GM23338 (cell line): ENCODE measurements at regions not wholly inside any gene's neighbourhood (a gene's known extent, or its start where the extent isn't known, plus 50 kb on each side); places are given as distances from the start of the nearest gene placed in this dataset.

Experiments
- CREB1 ChIP-seq: fragments of 250-450 bp; sonication (Bioruptor Pico); IDR thresholded peaks from 2 replicates; pipeline ENCODE4 v1.5.0; 2020; ENCODE audit warnings: low read depth, mild to moderate bottlenecking, moderate library complexity
- EZH2 ChIP-seq: fragments of 200-600 bp; sonication (generic); IDR thresholded peaks from one replicate; pipeline ENCODE4 v1.8.0; 2017; ENCODE audit warnings: antibody characterized with exemption, mild to moderate bottlenecking, low read depth; ENCODE audit not compliant: unreplicated experiment
- EZH2phosphoT487 ChIP-seq: fragments of 200-600 bp; sonication (generic); IDR thresholded peaks from one replicate; pipeline ENCODE4 v1.8.1; 2018; ENCODE audit warnings: antibody characterized with exemption; ENCODE audit not compliant: unreplicated experiment
- JUNB ChIP-seq: IDR thresholded peaks from one replicate; pipeline ENCODE4 v1.6.1; 2016; ENCODE audit warnings: antibody characterized with exemption; ENCODE audit not compliant: unreplicated experiment
- NANOG ChIP-seq: IDR thresholded peaks from 2 replicates; pipeline ENCODE4 v1.6.1; 2016; ENCODE audit warnings: antibody characterized with exemption, borderline replicate concordance
- POLR2AphosphoS5 ChIP-seq: IDR thresholded peaks from 2 replicates; pipeline ENCODE4 v1.6.1; 2016; ENCODE audit warnings: antibody characterized with exemption, low read depth
- ZNF114 ChIP-seq: fragments of 250-450 bp; sonication (Bioruptor Pico); IDR thresholded peaks from 2 replicates; pipeline ENCODE4 v1.5.0; 2020; ENCODE audit warnings: mild to moderate bottlenecking, moderate library complexity
- TF ChIP-seq, protein P1 (sequence below), 2 experiments: fragments of 200-600 bp in 1 of 2; sonication (generic) in 1 of 2; conservative IDR thresholded peaks; 2 replicates each; pipeline versions ENCODE4 v1.5.1 to v1.6.1; 2016 to 2017; ENCODE audit warnings: antibody characterized with exemption in 2 of 2, low read depth in 2 of 2, mild to moderate bottlenecking in 2 of 2, moderate library complexity in 1 of 2
- TF ChIP-seq, protein P2 (sequence below): IDR thresholded peaks from one replicate; pipeline ENCODE4 v1.6.1; 2018; ENCODE audit warnings: antibody characterized with exemption; ENCODE audit not compliant: unreplicated experiment
- TF ChIP-seq, protein P3 (sequence below): fragments of 250-450 bp; sonication (Bioruptor Pico); IDR thresholded peaks from 2 replicates; pipeline ENCODE4 v1.5.0; 2020; ENCODE audit warnings: mild to moderate bottlenecking, moderate library complexity
- TF ChIP-seq, protein P4 (sequence below): IDR thresholded peaks from 2 replicates; pipeline ENCODE4 v1.6.1; 2016; ENCODE audit warnings: antibody characterized with exemption

DNA sequence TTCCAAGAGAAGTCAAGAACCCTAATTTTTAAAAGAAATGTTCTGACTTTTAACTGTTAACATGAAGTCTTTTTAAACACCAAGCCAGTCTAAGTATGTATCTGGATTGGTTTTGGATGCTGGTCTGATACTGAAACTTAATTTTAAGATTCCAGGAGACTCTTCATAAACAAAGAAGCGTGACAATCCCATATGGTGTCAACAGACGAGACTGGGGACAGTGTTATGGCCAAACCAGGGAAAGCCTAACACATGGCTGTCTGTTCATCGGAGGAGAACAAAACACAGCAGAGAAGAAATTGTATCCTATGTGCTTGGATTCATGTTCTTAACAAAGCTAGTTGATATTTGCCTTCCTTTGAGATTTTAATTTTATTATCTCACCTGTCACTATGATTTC lies 80.5 kb upstream of the UPP2 start:
- TF ChIP-seq, protein P1, sequence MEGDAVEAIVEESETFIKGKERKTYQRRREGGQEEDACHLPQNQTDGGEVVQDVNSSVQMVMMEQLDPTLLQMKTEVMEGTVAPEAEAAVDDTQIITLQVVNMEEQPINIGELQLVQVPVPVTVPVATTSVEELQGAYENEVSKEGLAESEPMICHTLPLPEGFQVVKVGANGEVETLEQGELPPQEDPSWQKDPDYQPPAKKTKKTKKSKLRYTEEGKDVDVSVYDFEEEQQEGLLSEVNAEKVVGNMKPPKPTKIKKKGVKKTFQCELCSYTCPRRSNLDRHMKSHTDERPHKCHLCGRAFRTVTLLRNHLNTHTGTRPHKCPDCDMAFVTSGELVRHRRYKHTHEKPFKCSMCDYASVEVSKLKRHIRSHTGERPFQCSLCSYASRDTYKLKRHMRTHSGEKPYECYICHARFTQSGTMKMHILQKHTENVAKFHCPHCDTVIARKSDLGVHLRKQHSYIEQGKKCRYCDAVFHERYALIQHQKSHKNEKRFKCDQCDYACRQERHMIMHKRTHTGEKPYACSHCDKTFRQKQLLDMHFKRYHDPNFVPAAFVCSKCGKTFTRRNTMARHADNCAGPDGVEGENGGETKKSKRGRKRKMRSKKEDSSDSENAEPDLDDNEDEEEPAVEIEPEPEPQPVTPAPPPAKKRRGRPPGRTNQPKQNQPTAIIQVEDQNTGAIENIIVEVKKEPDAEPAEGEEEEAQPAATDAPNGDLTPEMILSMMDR (conservative IDR thresholded peaks at IDR 0.05; ENCODE audit: low read depth in 2 of 2) = no peak
- no peak for TF ChIP-seq POLR2AphosphoS5
- no peak for TF ChIP-seq NANOG
- no peak for TF ChIP-seq EZH2
- no peak for TF ChIP-seq JUNB
- TF ChIP-seq EZH2phosphoT487 = no peak
- no peak for TF ChIP-seq CREB1
- TF ChIP-seq, protein P2, sequence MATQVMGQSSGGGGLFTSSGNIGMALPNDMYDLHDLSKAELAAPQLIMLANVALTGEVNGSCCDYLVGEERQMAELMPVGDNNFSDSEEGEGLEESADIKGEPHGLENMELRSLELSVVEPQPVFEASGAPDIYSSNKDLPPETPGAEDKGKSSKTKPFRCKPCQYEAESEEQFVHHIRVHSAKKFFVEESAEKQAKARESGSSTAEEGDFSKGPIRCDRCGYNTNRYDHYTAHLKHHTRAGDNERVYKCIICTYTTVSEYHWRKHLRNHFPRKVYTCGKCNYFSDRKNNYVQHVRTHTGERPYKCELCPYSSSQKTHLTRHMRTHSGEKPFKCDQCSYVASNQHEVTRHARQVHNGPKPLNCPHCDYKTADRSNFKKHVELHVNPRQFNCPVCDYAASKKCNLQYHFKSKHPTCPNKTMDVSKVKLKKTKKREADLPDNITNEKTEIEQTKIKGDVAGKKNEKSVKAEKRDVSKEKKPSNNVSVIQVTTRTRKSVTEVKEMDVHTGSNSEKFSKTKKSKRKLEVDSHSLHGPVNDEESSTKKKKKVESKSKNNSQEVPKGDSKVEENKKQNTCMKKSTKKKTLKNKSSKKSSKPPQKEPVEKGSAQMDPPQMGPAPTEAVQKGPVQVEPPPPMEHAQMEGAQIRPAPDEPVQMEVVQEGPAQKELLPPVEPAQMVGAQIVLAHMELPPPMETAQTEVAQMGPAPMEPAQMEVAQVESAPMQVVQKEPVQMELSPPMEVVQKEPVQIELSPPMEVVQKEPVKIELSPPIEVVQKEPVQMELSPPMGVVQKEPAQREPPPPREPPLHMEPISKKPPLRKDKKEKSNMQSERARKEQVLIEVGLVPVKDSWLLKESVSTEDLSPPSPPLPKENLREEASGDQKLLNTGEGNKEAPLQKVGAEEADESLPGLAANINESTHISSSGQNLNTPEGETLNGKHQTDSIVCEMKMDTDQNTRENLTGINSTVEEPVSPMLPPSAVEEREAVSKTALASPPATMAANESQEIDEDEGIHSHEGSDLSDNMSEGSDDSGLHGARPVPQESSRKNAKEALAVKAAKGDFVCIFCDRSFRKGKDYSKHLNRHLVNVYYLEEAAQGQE = no peak
- TF ChIP-seq, protein P3, sequence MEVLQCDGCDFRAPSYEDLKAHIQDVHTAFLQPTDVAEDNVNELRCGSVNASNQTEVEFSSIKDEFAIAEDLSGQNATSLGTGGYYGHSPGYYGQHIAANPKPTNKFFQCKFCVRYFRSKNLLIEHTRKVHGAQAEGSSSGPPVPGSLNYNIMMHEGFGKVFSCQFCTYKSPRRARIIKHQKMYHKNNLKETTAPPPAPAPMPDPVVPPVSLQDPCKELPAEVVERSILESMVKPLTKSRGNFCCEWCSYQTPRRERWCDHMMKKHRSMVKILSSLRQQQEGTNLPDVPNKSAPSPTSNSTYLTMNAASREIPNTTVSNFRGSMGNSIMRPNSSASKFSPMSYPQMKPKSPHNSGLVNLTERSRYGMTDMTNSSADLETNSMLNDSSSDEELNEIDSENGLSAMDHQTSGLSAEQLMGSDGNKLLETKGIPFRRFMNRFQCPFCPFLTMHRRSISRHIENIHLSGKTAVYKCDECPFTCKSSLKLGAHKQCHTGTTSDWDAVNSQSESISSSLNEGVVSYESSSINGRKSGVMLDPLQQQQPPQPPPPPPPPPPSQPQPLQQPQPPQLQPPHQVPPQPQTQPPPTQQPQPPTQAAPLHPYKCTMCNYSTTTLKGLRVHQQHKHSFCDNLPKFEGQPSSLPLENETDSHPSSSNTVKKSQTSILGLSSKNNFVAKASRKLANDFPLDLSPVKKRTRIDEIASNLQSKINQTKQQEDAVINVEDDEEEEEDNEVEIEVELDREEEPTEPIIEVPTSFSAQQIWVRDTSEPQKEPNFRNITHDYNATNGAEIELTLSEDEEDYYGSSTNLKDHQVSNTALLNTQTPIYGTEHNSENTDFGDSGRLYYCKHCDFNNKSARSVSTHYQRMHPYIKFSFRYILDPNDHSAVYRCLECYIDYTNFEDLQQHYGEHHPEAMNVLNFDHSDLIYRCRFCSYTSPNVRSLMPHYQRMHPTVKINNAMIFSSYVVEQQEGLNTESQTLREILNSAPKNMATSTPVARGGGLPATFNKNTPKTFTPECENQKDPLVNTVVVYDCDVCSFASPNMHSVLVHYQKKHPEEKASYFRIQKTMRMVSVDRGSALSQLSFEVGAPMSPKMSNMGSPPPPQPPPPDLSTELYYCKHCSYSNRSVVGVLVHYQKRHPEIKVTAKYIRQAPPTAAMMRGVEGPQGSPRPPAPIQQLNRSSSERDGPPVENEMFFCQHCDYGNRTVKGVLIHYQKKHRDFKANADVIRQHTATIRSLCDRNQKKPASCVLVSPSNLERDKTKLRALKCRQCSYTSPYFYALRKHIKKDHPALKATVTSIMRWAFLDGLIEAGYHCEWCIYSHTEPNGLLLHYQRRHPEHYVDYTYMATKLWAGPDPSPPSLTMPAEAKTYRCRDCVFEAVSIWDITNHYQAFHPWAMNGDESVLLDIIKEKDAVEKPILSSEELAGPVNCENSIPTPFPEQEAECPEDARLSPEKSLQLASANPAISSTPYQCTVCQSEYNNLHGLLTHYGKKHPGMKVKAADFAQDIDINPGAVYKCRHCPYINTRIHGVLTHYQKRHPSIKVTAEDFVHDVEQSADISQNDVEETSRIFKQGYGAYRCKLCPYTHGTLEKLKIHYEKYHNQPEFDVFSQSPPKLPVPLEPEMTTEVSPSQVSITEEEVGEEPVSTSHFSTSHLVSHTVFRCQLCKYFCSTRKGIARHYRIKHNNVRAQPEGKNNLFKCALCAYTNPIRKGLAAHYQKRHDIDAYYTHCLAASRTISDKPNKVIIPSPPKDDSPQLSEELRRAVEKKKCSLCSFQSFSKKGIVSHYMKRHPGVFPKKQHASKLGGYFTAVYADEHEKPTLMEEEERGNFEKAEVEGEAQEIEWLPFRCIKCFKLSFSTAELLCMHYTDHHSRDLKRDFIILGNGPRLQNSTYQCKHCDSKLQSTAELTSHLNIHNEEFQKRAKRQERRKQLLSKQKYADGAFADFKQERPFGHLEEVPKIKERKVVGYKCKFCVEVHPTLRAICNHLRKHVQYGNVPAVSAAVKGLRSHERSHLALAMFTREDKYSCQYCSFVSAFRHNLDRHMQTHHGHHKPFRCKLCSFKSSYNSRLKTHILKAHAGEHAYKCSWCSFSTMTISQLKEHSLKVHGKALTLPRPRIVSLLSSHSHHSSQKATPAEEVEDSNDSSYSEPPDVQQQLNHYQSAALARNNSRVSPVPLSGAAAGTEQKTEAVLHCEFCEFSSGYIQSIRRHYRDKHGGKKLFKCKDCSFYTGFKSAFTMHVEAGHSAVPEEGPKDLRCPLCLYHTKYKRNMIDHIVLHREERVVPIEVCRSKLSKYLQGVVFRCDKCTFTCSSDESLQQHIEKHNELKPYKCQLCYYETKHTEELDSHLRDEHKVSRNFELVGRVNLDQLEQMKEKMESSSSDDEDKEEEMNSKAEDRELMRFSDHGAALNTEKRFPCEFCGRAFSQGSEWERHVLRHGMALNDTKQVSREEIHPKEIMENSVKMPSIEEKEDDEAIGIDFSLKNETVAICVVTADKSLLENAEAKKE (CRISPR knock-in tag) = no peak
- TF ChIP-seq, protein P4, sequence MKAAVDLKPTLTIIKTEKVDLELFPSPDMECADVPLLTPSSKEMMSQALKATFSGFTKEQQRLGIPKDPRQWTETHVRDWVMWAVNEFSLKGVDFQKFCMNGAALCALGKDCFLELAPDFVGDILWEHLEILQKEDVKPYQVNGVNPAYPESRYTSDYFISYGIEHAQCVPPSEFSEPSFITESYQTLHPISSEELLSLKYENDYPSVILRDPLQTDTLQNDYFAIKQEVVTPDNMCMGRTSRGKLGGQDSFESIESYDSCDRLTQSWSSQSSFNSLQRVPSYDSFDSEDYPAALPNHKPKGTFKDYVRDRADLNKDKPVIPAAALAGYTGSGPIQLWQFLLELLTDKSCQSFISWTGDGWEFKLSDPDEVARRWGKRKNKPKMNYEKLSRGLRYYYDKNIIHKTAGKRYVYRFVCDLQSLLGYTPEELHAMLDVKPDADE = no peak
- no peak for TF ChIP-seq ZNF114
